HG03280 (cell line): ENCODE measurements at regions not wholly inside any gene's neighbourhood (a gene's known extent, or its start where the extent isn't known, plus 50 kb on each side); places are given as distances from the start of the nearest gene placed in this dataset.
"Not testable (repeated sequence)": the region's sequence is repeated elsewhere in the genome, so short reads cannot be mapped to it uniquely, and the experiment has no call there.

ENCODE experiments used
- ATAC-seq: cut with Tn5 transposase; IDR thresholded peaks from one replicate; pipeline ENCODE4 v1.9.1; 2021; ENCODE audit warnings: mild to moderate bottlenecking, moderate library complexity; ENCODE audit not compliant: unreplicated experiment

DNA sequence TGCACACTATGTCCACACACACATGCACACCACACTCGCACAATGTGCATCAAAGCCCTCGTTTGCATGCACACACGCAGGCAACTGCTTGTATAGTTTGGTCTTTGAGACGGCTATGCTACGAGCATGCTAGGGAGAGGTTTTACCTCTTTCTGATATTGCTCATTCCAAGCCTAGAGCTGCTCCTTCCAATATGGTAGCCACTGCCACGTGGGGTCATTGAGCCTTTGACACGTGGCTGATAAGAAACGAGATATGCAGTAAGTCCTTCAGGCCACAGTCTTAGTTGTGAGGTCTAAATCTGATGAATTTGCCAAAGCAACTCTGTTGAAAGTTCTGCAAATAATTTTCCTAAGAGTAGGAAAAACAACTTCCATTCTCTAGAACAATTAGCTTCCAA is 204.4 kb downstream of the KLF6 start:
- ATAC-seq = no peak

DNA sequence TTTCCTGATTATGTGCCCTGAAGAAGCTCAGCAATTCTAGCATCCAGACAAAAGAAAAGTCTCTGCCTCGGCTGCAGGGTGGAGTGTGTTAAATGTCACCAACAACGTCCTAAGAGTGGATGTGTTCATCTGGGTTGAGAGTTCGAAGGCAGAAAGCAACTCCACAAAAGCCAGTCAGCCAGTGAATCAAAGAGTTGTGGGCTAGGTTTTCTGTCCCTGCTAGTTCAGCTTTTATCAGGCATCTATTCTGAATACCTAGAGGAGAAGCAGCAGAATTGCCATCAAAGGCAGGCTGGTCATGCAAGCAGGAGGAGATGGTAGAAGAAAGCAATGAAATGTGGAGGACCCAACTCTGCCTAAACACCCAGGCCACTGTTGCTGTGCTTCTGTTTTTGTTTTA is 205.2 kb downstream of the KLF6 start:
- no peak for ATAC-seq

DNA sequence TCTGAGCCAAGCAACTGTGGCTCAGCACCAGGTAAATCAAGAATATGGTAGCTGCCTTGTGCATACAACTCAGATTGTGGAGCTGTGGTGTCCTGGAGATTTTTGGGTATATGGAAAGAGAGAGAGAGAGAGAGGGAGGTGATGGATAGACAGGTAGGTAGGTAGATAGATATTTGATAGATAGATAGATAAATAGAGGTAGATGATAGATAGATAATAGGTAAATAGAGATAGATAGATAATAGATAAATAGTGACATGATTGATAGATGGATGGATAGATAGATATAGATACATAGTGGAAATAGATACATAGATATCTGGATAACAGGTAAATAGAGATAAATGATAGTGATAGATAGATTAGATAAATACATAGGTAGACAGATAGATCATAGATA is 206.3 kb downstream of the KLF6 start:
- ATAC-seq = no peak

DNA sequence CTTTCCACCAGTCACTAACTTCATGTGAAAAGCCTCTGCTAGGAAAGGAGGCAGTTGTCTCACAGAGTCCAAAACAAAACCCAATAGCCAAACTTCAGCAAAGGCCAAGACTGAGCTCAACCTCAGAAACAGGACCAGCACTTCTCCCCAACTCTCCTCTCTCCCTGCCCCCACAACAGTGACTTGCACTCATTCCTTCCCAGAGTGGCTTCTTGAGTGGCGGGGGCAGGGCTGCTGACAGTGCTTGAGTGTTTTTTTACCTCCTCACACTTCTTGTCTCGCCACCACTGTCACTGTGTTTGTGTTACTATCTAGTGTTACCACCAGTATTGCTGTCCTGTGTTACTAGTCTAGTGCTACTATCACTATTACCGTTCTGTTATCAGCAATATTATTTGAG is 206.8 kb downstream of the KLF6 start:
- no peak for ATAC-seq

DNA sequence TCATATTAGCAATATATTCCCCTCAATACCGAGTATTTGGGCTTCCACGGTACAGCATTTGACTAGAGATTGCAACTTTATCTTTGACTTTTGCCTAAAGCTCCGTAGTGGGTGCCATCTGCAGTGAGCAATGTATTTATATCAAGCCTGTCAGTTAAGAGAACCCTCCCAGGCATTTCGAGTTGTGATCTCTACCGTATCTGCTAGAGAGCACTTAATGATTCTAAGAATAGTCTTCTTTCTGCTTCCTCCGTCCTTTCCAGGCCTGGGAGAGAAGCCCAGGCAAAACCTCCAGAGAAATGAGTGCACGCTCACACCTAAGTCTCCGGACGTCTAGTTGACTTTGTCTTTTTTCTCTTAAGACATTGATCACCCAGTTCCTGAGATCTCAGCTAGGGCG is 210.6 kb downstream of the KLF6 start:
- no peak for ATAC-seq

DNA sequence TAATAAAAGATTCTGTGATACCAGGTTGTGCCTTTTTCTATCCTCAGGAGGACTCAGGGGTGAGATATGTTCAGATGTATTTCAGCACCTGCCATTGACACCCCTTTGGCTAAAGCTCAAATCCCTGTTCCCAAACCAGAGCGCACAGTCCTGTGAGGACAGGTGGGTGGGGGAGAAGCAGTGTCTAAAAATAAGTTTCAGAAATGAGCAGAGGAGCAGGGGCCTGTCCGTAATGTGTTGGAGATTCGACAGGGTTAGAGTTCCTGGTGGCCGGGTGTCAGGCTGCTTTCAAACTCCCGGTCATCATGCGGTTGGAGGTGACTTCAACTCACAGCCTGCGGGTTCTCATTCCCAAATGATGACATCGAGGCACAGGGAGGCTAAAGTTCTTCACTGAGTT is 211.5 kb downstream of the KLF6 start:
- no peak for ATAC-seq

DNA sequence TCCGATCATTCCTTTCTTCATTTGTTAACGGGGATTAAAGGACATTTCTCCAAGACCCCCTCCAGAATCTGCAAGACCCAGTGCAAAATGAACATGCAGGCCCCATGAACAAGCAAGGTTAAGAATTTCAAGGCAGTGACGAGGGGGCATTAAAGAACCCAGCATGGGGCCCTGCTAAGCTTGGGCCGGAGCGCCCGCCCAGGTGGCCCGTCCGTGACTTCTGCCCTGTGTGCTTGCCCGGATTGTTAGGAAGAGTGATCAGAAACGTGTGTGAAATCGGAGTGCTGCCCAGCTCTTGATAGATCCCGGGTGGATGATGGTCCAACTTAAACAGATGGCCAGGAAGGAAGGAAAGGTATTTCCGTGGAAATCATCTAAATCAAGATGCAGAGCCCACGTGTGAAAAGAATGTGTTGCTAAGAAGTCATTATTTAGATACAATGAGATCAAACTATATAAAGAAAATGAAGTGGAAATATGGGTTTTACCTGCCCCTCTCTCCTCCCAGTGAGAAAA is 213.6 kb downstream of the KLF6 start:
- no peak for ATAC-seq

DNA sequence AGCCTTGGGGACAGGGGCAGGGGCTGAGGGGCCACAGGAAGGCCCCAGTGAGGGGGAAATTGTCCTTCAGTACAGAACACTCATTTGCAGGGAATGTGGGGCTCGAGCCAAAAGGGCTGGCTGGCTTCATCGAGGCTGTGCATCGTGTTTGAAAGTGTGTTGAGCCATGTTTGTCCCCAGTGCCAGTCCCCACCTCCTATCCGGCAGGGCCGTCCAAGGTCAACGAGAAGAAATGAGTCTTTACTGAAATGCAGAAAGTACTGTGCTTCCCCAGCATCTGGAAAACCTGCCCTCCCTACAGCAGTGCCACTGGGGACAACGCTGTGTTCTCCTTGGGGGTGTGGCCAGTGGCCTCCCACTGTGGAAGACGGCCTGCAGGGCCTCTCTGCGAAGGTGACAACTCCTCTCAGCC is 214.1 kb downstream of the KLF6 start:
- ATAC-seq = no peak

DNA sequence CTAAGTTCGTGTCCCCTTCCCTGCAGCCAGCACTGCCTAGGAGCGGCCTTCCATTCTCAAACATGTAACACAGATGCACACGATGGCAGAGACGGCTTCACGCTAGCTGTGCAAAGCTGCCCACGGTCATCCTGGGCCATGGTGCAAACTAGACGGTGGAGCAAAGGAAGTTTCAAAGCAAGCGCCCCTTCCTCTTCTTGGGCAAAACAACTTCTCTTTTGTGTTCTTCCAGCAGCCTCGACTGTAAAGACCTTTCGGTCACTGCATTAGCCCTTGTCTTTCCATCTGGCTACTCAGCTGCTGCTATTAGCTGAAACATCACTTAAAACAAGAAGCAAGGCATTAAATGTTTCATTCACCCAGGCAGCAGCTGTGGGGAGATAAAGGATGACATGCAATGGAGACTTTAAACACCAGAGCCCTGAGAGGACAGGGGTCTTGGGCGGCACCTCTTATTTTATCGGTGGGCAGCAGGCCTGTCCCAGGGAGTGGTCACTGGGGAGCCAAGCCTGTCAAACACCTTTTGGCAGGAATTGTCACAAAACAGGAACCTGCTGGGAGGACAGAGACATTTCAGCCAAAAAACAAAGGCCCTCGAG is 214.8 kb downstream of the KLF6 start:
- no peak for ATAC-seq

DNA sequence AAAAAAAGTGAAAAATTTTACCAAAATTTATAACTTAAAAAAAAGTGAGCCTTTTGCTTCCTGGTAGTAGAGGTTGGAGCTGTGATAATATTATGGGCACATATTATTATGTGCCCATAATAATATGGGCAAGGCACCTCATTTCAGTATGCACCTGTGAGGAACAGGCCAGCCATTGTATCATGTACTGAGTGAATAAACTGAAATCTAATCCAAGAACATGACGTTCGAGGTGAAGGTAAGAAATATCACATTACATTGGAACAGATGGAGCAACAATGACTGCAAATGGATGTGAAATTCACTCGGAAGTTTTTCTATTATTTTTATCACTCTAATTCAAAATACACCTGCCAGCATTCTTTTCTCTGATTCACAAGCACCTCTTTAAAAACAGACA is 216.0 kb downstream of the KLF6 start:
- no peak for ATAC-seq

DNA sequence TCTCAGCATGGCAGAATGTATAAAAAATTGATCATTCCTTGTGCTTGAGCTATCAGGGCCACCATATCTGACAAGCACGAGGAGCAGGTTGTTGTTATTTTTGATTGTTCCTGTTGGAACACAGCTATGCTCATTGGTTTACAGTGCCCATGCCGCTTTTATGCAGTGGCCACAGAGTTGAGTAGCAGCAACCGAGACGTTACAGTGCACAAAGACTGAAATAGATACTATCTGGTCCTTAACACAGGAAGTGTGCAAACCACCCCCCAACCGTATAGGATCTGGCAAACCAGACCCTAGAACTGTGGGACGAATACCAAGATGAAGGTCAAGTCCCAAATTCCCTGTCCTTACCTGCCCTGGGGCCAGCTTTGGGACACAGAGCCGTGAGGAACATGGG is 216.6 kb downstream of the KLF6 start:
- no peak for ATAC-seq

DNA sequence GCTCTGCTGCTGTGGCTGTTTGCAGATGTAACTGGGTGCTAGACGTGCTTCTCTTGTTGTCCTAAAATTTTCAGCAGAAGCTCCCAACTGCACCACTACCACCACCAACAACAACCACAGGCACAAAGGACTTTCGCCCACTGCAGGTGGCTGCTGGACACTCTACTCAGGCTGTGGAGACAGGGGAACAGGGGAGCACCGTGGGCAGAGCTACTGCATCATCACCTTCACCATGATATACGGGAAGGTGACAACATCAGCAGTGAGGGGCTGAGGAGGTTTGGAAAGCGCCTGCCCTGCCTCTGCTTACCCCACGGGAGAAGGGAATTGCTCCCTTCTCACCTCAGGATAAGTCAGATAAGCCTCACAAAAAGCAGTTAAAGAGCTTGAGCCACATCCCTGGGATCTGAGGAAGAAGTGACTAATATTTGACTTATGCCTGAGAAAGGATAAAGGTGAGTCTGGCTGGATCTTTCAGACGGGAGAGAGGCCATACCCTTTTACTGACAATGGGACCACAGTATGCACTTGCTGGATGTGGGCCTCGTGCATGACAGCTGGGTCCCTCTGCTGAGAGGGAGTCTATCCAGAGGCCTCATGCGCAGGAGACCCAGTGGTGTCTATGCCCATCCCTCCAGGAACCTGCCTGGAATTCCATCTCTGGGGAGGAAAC is 217.6 kb downstream of the KLF6 start:
- no peak for ATAC-seq

DNA sequence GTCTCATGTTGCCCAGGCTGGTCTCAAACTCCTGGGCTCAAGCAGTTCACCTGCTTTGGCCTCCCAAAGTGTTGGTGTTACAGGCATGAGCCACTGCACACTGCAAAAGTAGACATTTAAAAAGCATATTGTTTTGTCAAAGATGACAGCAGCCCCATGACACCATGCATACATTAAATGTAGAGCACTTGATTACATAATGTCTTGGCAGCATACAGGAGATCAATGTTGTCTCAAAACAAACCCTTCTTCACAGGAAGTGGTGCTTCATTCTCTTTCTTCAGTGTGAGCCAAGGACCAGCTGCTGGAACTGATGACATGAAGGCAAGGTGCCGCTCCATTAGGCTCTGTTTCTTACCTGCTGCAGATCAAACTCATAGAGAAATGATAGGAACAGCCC is 218.4 kb downstream of the KLF6 start:
- no peak for ATAC-seq

DNA sequence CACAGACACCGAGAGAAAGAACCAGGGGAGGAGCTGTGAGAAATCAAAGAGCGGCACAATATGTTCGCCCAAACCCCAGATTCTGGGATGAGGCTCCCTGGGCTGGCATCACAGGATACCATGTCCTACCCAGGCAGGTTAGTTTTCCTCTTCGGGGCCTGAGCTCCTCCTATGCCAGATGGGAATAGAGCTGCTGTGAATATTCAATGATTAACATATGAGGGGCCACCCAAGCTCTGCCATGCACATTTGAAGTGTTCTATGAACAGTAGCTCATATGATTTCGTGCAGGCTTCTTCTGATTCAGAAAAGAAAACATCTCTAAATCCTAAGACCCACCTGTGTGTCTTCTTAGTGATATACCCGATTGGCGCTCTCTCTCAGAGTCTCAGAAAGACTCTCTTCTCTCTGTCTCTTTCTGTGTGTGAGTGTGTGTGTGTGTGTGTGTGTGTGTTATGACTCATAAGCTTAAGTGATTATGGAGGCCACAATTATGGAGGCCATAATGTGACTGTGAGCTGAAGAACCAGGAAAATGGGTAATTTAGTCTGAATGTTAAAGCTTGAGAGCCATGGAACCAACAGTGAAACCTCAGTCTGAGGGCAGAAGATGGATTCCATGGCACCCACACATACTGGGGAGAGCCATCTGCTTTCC is 220.5 kb downstream of the KLF6 start:
- ATAC-seq = no peak

DNA sequence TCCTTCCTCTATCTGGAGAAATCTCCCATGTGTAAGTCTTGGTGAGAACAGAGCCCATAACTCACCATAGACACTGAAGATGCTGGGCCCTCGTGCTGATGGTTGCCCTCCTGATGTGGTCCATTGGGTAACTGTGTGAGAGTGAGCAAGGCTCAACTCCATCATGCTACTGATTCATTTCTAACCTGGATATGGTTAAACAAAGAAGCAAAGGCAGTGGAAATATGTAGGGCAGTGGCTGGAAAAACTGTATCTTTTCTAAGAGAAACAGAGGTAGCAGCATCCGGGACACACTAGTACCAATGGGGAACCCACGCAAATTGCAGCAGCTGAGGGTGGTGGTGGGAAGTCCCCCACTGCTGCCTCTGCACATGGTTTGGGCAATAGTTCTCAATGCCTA is 221.7 kb downstream of the KLF6 start:
- ATAC-seq = no peak

DNA sequence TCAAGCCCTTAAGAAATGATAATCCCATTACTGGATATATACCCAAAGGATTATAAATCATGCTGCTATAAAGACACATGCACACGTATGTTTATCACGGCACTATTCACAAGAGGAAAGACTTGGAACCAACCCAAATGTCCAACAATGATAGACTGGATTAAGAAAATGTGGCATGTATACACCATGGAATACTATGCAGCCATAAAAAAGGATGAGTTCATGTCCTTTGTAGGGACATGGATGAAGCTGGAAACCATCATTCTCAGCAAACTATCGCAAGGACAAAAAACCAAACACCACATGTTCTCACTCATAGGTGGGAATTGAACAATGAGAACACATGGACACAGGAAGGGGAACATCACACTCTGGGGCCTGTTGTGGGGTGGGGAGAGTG is 224.4 kb downstream of the KLF6 start:
- ATAC-seq = not testable (repeated sequence)

DNA sequence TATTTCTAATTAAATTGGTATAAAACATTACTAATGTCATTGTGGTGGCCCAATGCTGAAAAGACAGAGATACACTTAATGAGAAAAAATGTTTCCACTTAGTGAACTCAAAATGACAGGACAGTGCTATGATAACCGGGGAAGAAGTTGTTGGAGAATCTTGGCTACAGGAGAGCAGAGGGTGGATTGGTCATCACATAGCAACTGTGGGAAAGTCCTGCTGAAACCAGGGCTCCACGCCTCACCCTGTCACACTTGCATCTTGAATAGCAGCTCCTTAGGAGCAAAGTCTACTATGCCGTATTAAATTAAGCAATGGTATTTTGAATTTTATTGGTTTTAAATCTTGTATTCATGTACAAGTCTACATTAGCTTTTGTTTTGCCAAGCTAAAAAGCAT is 225.5 kb downstream of the KLF6 start:
- ATAC-seq = no peak

DNA sequence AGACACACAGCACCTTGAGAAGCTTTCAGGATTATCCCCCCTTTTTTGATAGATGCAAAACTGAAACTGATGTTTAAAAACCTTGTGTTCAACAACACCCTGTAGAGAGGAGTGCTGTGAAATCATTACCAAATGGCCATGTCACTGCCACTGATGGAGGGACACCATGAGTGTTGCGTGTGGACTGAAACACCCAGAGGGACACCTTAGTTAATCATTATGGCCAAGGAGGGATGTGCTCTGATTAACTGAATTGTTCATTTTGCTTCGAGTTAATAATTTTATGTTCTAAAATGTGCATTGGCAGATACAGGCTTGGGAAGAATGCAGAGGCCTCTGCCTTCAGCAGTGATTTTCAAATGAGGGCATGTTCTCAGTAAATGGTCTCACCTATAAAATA is 226.0 kb downstream of the KLF6 start:
- no peak for ATAC-seq

DNA sequence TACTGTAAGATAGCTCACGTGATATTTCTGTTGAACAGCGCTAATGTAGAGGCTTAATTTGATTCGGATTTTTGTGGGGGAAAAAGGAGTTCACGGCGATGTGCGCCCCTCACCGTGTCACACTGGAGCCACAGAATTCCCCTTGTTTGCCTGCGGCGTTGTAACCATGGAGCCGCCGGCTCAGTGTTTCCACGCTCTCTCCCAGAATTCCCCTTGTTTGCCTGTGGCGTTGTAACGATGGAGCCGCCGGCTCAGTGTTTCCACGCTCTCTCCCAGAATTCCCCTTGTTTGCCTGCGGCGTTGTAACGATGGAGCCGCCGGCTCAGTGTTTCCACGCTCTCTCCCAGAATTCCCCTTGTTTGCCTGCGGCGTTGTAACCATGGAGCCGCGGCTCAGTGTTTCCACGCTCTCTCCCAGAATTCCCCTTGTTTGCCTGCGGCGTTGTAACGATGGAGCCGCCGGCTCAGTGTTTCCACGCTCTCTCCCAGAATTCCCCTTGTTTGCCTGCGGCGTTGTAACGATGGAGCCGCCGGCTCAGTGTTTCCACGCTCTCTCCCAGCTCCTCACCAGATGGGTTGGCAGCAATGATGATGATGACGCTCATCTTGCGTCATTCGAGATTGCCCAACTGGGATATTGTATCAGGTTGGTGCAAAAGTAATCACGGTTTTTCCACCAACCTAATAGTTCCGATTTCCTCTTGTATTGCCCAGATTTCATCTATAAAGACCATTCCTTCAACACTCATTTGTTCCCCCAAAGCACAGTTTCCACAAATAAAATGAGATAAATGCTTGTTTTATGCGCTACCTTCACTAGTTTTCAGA is 228.6 kb downstream of the KLF6 start:
- ATAC-seq = not testable (repeated sequence)

DNA sequence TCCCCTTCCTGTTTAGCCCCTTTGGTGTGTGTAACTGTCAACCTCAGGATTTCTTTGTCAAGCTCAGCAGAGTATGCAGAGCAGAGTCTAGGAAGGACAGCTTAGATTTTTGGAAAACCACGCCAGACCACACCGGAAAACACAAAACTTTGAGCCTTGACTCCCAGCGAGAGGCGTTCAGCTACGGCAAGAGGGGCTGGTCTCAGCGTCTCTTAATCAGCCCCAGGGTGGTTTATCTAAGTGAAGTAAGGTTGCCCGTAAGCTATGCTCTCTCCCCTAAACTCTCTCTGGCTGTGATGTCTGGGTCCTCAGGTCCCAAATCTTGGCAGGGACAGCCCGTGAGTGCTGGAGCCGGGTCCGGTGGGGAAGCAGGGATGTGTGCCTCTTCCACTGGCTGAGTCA is 230.9 kb downstream of the KLF6 start:
- no peak for ATAC-seq

DNA sequence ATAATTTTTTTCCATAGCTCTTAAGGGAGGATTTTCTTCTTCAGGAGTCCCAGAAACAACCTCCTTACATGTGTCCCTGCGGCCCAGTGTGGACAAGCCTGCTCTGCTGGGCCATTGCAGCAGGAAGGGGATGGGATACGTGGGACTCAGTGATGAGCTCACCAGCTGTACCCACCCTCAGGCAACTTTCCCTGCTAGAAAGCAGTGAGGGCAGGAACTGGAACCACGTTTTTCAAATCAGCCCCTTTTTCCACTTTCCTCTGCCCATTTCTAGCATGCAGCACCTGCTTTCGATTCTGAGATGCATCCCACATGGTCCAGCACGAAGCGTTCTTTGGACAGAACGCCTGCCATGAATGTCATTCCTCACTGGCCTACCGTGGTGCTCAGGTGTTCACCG is 232.7 kb downstream of the KLF6 start:
- ATAC-seq = no peak

DNA sequence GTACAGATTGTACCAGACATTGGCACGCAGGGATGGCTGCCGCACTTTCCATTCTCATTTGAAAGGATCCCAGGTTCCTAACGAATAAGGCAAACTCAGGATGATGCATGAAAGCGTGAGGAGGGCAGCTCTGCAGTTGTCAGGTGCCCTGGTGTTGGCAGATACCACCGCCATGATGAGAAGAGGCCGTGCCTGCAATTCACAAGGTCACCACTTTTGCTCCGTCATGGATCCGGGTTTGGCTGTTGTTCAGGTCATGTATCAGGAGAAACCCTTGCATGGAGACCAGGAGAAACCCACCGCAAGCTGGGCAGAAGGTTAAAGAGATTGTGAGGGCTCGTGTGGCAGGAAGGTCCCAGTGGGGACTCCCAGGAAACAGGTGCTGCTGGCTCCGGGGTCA is 233.2 kb downstream of the KLF6 start:
- no peak for ATAC-seq
